ENCODE measurements at regions not wholly inside any gene's neighbourhood (a gene's known extent, or its start where the extent isn't known, plus 50 kb on each side); places are given as distances from the start of the nearest gene placed in this dataset.

GRCh38 chr13:81888855-81889254, 1547.9 kb upstream of the SPRY2 start:
- TF ChIP-seq TAF1 (IDR thresholded peaks at IDR 0.05; ENCODE audit: low read depth) (no peak), REST (IDR thresholded peaks at IDR 0.05; ENCODE audit: borderline replicate concordance) (no peak), EZH2 (IDR thresholded peaks at IDR 0.05; ENCODE audit: borderline replicate concordance, insufficient read depth, low read length, poor library complexity, severe bottlenecking) (no peak), POLR2AphosphoS5 (IDR thresholded peaks at IDR 0.05) (no peak)
- H3K9me3 ChIP-seq (ENCODE audit: low read length), result peaks cover 2% of the 10 kb centered on the region
- H3K4me2 ChIP-seq (ENCODE audit: low read length), result no peak overlapping the region
- H3K27ac ChIP-seq (ENCODE audit: low read length), result no peak overlapping the region
- H3K79me2 ChIP-seq (replicated peaks; ENCODE audit: insufficient read depth, low read length), result no peaks in the 10 kb centered on the region
- H3K4me3 ChIP-seq (ENCODE audit: low read length), result no peak overlapping the region
- no peaks in the 10 kb centered on the region for H3K27me3 ChIP-seq (ENCODE audit: insufficient read depth, low read depth, low read length)
- no peaks in the 10 kb centered on the region for H3K9me2 ChIP-seq (ENCODE audit: insufficient read depth, low read length)
- H4K20me1 ChIP-seq (ENCODE audit: insufficient read depth), result no peaks in the 10 kb centered on the region
- no peaks in the 10 kb centered on the region for H3F3A ChIP-seq (ENCODE audit: insufficient read depth, low read length, poor library complexity, severe bottlenecking)
- no peaks in the 10 kb centered on the region for H3K36me3 ChIP-seq (ENCODE audit: insufficient read depth, low read length)
- no peak overlapping the region for H3K9ac ChIP-seq (ENCODE audit: low read length)
- H2AFZ ChIP-seq (ENCODE audit: low read depth, low read length), result no peak overlapping the region

GRCh38 chr13:81874681-81875661, 1534.0 kb upstream of the SPRY2 start:
- Histone ChIP-seq H3F3A (ENCODE audit: insufficient read depth, low read length, poor library complexity, severe bottlenecking) (no peaks in the 10 kb centered on the region), H3K9ac (ENCODE audit: low read length) (no peak overlapping the region), H3K4me2 (ENCODE audit: low read length) (no peak overlapping the region), H3K9me3 (ENCODE audit: low read length) (no peaks in the 10 kb centered on the region), H3K27ac (ENCODE audit: low read length) (no peak overlapping the region), H4K20me1 (ENCODE audit: insufficient read depth) (no peaks in the 10 kb centered on the region), H3K9me2 (ENCODE audit: insufficient read depth, low read length) (no peaks in the 10 kb centered on the region), H3K27me3 (ENCODE audit: insufficient read depth, low read depth, low read length) (no peaks in the 10 kb centered on the region), H3K79me2 (replicated peaks; ENCODE audit: insufficient read depth, low read length) (no peaks in the 10 kb centered on the region), H2AFZ (ENCODE audit: low read depth, low read length) (no peak overlapping the region), H3K36me3 (ENCODE audit: insufficient read depth, low read length) (no peaks in the 10 kb centered on the region), H3K4me3 (ENCODE audit: low read length) (no peak overlapping the region)
- no peak for TF ChIP-seq POLR2AphosphoS5 (IDR thresholded peaks at IDR 0.05)
- no peak for TF ChIP-seq REST (IDR thresholded peaks at IDR 0.05; ENCODE audit: borderline replicate concordance)
- TF ChIP-seq EP300 (conservative IDR thresholded peaks at IDR 0.05; ENCODE audit: poor library complexity, severe bottlenecking), result no peak
- no peak for TF ChIP-seq CTCF (IDR thresholded peaks at IDR 0.05; ENCODE audit: poor library complexity, severe bottlenecking)
- TF ChIP-seq MXI1 (conservative IDR thresholded peaks at IDR 0.05; ENCODE audit: poor library complexity, severe bottlenecking), result no peak
- TF ChIP-seq SMC3 (conservative IDR thresholded peaks at IDR 0.05; ENCODE audit: poor library complexity), result no peak
- TF ChIP-seq EZH2 (IDR thresholded peaks at IDR 0.05; ENCODE audit: borderline replicate concordance, insufficient read depth, low read length, poor library complexity, severe bottlenecking), result no peak
- TF ChIP-seq TAF1 (IDR thresholded peaks at IDR 0.05; ENCODE audit: low read depth), result no peak
- TF ChIP-seq RAD21 (conservative IDR thresholded peaks at IDR 0.05), result no peak
